Kidney (tissue), 13 donors: ENCODE measurements at regions not wholly inside any gene's neighbourhood (a gene's known extent, or its start where the extent isn't known, plus 50 kb on each side); places are given as distances from the start of the nearest gene placed in this dataset.

Source experiments
- DNase-seq, 5 donors: peaks; one replicate each; pipeline ENCODE4 v3.0.0-alpha.2; 2013 to 2020
- FAIRE-seq: peaks from 2 replicates; lab custom pipeline; 2012; peaks lifted over from hg19 to GRCh38; lab: Jason Lieb, UNC
- H3K27ac ChIP-seq, 2 donors: one replicate each; pipeline ENCODE4 v1.7.0; 2013; ENCODE audit warnings: low read depth in 2 of 2, low read length in 2 of 2, inconsistent platforms in 1 of 2
- H3K27me3 ChIP-seq: one replicate; pipeline ENCODE4 v1.7.1; 2013; ENCODE audit warnings: low read length, inconsistent platforms; ENCODE audit not compliant: control insufficient read depth, insufficient read depth
- H3K36me3 ChIP-seq, 3 donors: one replicate each; pipeline versions ENCODE4 v1.7.0 to v1.7.1; 2013; ENCODE audit warnings: low read length in 3 of 3, control low read depth in 1 of 3, inconsistent platforms in 1 of 3; ENCODE audit not compliant: insufficient read depth in 3 of 3, control insufficient read depth in 2 of 3
- H3K4me1 ChIP-seq, 3 donors: one replicate each; pipeline versions ENCODE4 v1.7.0 to v1.7.1; 2013; ENCODE audit warnings: low read length in 3 of 3, inconsistent platforms in 1 of 3, low read depth in 1 of 3; ENCODE audit not compliant: control insufficient read depth in 2 of 3, insufficient read depth in 2 of 3
- H3K4me3 ChIP-seq, 3 donors: one replicate each; pipeline versions ENCODE4 v1.7.0 to v1.8.1; 2013; ENCODE audit warnings: low read length in 3 of 3, control low read depth in 1 of 3, inconsistent platforms in 1 of 3
- H3K9ac ChIP-seq, 3 donors: one replicate each; pipeline versions ENCODE4 v1.7.0 to v1.7.1; 2013; ENCODE audit warnings: low read length in 3 of 3, control low read depth in 1 of 3, inconsistent platforms in 1 of 3
- H3K9me3 ChIP-seq, 3 donors: one replicate each; pipeline versions ENCODE4 v1.7.0 to v1.7.1; 2013; ENCODE audit warnings: low read length in 3 of 3, control low read depth in 1 of 3, inconsistent platforms in 1 of 3; ENCODE audit not compliant: control insufficient read depth in 2 of 3, insufficient read depth in 1 of 3
- CTCF ChIP-seq: IDR thresholded peaks from 3 replicates; pipeline ENCODE4 v1.5.1; 2012; ENCODE audit warnings: mild to moderate bottlenecking, moderate library complexity, borderline replicate concordance; ENCODE audit not compliant: insufficient read depth; ENCODE audit errors: extremely low read depth
- intact Hi-C: fragments of 100-400 bp; cut with DNase I; formaldehyde crosslinking; loops from one replicate; pipeline ENCODE4 v1.11.1; 2022
- donor health status: control.
- donor health status: control.
- donor health status: control.
- donor health status: control.
- donor health status: control.
- donor health status: DM: yes; HTN: yes; CAD: no.
- donor health status: Normal renal cell carcinoma (clear cell type).

GRCh38 chr12:92641291-92641690, 61.5 kb upstream of the PLEKHG7 start:
- H3K27ac ChIP-seq = no peak overlapping the region
- no peaks in the 10 kb centered on the region for H3K27me3 ChIP-seq
- no peak for TF ChIP-seq CTCF
- H3K36me3 ChIP-seq = no peaks in the 10 kb centered on the region
- H3K4me3 ChIP-seq = no peak overlapping the region
- FAIRE-seq (no peak), DNase-seq (no peak)
- intact Hi-C loops = no loop called here
- no peaks in the 10 kb centered on the region for H3K9me3 ChIP-seq
- H3K9ac ChIP-seq = no peak overlapping the region
- no peaks in the 10 kb centered on the region for H3K4me1 ChIP-seq

- intact Hi-C loops = no loop called here
- no peak overlapping the region for H3K4me3 ChIP-seq
- FAIRE-seq = no peak
- no peak overlapping the region for H3K9ac ChIP-seq
- no peak for DNase-seq
- H3K9me3 ChIP-seq = no peaks in the 10 kb centered on the region
- no peak overlapping the region for H3K27ac ChIP-seq
- H3K36me3 ChIP-seq = no peaks in the 10 kb centered on the region
- no peak for TF ChIP-seq CTCF
- no peaks in the 10 kb centered on the region for H3K27me3 ChIP-seq
- no peaks in the 10 kb centered on the region for H3K4me1 ChIP-seq
Measured at GRCh38 chr12:92640691-92641090, 62.1 kb upstream of the PLEKHG7 start.

DNA sequence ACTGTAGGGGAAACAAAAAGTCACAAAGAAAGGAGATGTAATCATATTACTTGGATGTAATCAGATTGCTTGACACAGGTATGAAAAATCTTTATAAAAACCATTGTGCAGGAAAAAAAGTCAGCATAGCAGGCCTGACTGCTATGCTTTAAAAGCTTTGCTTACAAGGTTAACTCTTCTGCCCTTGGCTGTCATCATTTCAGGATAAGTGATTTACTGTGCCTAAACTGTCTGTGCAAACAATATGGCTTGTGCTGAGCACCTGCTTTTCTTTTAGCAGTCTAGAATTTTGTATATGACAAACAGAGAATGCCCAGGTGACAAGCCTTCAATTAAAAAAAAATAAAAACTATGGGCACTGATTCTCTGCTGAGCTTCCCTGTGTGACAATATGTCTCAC, 63.8 kb upstream of the PLEKHG7 start:
- intact Hi-C loops = no loop called here
- DNase-seq = no peak
- Histone ChIP-seq H3K4me3 (no peak overlapping the region), H3K36me3 (no peaks in the 10 kb centered on the region), H3K27ac (no peak overlapping the region), H3K4me1 (no peaks in the 10 kb centered on the region), H3K27me3 (no peaks in the 10 kb centered on the region), H3K9me3 (no peaks in the 10 kb centered on the region), H3K9ac (no peak overlapping the region)
- no peak for FAIRE-seq
- TF ChIP-seq CTCF = no peak

GRCh38 chr12:92634730-92635129, 68.1 kb upstream of the PLEKHG7 start:
- DNase-seq = no peak
- no peak for FAIRE-seq
- intact Hi-C loops = no loop called here
- TF ChIP-seq CTCF = no peak
- H3K4me1 ChIP-seq = no peaks in the 10 kb centered on the region
- H3K27ac ChIP-seq = no peak overlapping the region
- no peaks in the 10 kb centered on the region for H3K9me3 ChIP-seq
- H3K27me3 ChIP-seq = no peaks in the 10 kb centered on the region
- no peak overlapping the region for H3K4me3 ChIP-seq
- no peak overlapping the region for H3K9ac ChIP-seq
- H3K36me3 ChIP-seq = no peaks in the 10 kb centered on the region
